ENCODE measurements at regions not wholly inside any gene's neighbourhood (a gene's known extent, or its start where the extent isn't known, plus 50 kb on each side); places are given as distances from the start of the nearest gene placed in this dataset.

DNA sequence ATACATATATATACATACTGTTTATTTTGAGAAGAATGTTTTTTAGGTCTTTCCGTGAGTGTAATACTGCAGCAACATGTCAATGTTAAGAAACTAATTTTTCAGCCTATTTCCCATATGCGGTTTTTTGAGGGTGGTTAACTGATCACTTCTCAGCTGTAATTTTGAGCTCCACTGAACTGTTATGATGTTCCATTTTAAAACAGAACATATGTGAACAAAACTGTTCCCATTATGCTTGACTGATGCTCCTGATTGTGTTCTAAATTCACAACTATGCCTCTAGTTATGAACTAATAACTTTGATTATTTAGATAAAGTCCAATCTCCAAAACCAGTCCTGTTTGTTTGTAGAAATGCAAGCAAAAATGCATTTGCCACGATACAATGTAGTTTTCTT lies 511.2 kb upstream of the FSIP2 start:
- TF ChIP-seq ELF1 (IDR thresholded peaks at IDR 0.05) = no peak
- no peak for TF ChIP-seq EZH2phosphoT487 (IDR thresholded peaks at IDR 0.05; ENCODE audit: borderline replicate concordance, low read depth)
- no peak for TF ChIP-seq CTCF (IDR thresholded peaks at IDR 0.05)
- TF ChIP-seq FOSL2 (IDR thresholded peaks at IDR 0.05; ENCODE audit: borderline replicate concordance, low read depth) = no peak
- TF ChIP-seq RAD21 (IDR thresholded peaks at IDR 0.05; ENCODE audit: low read length) = no peak
- TF ChIP-seq POLR2AphosphoS5 (IDR thresholded peaks at IDR 0.05; ENCODE audit: low read depth, low read length) = no peak
- TF ChIP-seq FOXM1 (IDR thresholded peaks at IDR 0.05; ENCODE audit: low read depth) = no peak
